PFSK-1 (cell line): ENCODE measurements at regions not wholly inside any gene's neighbourhood (a gene's known extent, or its start where the extent isn't known, plus 50 kb on each side); places are given as distances from the start of the nearest gene placed in this dataset.

Experiments
- FOXP2 ChIP-seq: optimal IDR thresholded peaks from 2 replicates; pipeline ENCODE3; 2011; ENCODE audit warnings: borderline replicate concordance, control low read depth, inconsistent platforms; ENCODE audit not compliant: insufficient read depth; ENCODE audit errors: extremely low read length, extremely low read depth
- POLR2AphosphoS5 ChIP-seq: IDR thresholded peaks from 2 replicates; pipeline ENCODE4 v1.6.1; 2012; ENCODE audit warnings: low read depth, mild to moderate bottlenecking, control low read depth, low read length, moderate library complexity
- SIN3A ChIP-seq: IDR thresholded peaks from 2 replicates; pipeline ENCODE4 v1.6.1; 2012; ENCODE audit warnings: mild to moderate bottlenecking, low read length, moderate library complexity, borderline replicate concordance; ENCODE audit not compliant: insufficient read depth
- TAF1 ChIP-seq: IDR thresholded peaks from 2 replicates; pipeline ENCODE4 v1.6.1; 2012; ENCODE audit warnings: low read length, control low read depth, borderline replicate concordance; ENCODE audit not compliant: insufficient read depth
- TF ChIP-seq, protein P1 (sequence below), 2 experiments: IDR thresholded peaks; 2 replicates each; pipeline versions ENCODE4 v1.6.1 to v1.8.0; 2011 to 2012; ENCODE audit warnings: low read depth in 2 of 2, low read length in 2 of 2, control low read depth in 1 of 2, inconsistent platforms in 1 of 2, mild to moderate bottlenecking in 1 of 2, moderate library complexity in 1 of 2; ENCODE audit not compliant: insufficient read depth in 1 of 2

GRCh38 chr3:13130464-13131193, 57.4 kb upstream of the IQSEC1 start:
- TF ChIP-seq FOXP2 (no peak), TAF1 (no peak), SIN3A (no peak), POLR2AphosphoS5 (no peak)
- TF ChIP-seq, protein P1, sequence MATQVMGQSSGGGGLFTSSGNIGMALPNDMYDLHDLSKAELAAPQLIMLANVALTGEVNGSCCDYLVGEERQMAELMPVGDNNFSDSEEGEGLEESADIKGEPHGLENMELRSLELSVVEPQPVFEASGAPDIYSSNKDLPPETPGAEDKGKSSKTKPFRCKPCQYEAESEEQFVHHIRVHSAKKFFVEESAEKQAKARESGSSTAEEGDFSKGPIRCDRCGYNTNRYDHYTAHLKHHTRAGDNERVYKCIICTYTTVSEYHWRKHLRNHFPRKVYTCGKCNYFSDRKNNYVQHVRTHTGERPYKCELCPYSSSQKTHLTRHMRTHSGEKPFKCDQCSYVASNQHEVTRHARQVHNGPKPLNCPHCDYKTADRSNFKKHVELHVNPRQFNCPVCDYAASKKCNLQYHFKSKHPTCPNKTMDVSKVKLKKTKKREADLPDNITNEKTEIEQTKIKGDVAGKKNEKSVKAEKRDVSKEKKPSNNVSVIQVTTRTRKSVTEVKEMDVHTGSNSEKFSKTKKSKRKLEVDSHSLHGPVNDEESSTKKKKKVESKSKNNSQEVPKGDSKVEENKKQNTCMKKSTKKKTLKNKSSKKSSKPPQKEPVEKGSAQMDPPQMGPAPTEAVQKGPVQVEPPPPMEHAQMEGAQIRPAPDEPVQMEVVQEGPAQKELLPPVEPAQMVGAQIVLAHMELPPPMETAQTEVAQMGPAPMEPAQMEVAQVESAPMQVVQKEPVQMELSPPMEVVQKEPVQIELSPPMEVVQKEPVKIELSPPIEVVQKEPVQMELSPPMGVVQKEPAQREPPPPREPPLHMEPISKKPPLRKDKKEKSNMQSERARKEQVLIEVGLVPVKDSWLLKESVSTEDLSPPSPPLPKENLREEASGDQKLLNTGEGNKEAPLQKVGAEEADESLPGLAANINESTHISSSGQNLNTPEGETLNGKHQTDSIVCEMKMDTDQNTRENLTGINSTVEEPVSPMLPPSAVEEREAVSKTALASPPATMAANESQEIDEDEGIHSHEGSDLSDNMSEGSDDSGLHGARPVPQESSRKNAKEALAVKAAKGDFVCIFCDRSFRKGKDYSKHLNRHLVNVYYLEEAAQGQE (IDR thresholded peaks at IDR 0.05; ENCODE audit: insufficient read depth in 1 of 2, low read depth in 2 of 2, low read length in 2 of 2), result no peak

- TF ChIP-seq SIN3A (no peak), POLR2AphosphoS5 (no peak), TAF1 (no peak), FOXP2 (no peak)
- TF ChIP-seq, protein P1 (IDR thresholded peaks at IDR 0.05; ENCODE audit: insufficient read depth in 1 of 2, low read depth in 2 of 2, low read length in 2 of 2), result no peak
These were observed 52.1 kb upstream of the IQSEC1 start for GRCh38 chr3:13125092-13126015.

- no peak for TF ChIP-seq FOXP2
- TF ChIP-seq, protein P1 (IDR thresholded peaks at IDR 0.05; ENCODE audit: insufficient read depth in 1 of 2, low read depth in 2 of 2, low read length in 2 of 2), result no peak
- TF ChIP-seq POLR2AphosphoS5, result no peak
- no peak for TF ChIP-seq TAF1
These were observed 51.4 kb upstream of the IQSEC1 start for GRCh38 chr3:13124631-13125030.

GRCh38 chr3:13123765-13124164, 50.5 kb upstream of the IQSEC1 start:
- TF ChIP-seq TAF1 (no peak), POLR2AphosphoS5 (no peak), FOXP2 (no peak), SIN3A (no peak)
- TF ChIP-seq, protein P1 (IDR thresholded peaks at IDR 0.05; ENCODE audit: insufficient read depth in 1 of 2, low read depth in 2 of 2, low read length in 2 of 2), result no peak
